ENCODE measurements at regions not wholly inside any gene's neighbourhood (a gene's known extent, or its start where the extent isn't known, plus 50 kb on each side); places are given as distances from the start of the nearest gene placed in this dataset.

DNA sequence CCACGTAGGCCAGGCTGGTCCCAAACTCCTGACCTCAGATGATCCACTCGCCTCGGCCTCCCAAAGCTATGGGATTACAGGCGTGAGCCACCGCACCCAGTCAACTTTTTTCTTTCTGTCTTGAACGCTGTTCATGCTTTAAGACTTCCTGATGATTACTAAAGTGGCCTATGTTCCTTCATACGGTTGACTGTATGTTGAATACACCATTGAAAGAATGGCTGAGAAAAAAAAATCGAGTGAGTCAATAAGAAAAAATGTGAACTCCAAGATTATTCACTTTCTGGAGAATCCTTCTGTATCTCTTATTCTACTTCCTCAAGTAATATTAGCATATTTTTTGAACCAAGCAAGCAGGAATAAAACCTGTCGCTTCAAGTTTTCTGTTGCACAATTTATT lies 955.0 kb downstream of the GATA3 start:
- dilution Hi-C loops (cut with HindIII; ENCODE audit: low sequenced_read_pairs, unreplicated experiment) (no loop called here), intact Hi-C loops (cut with micrococcal nuclease) (no loop called here), in situ Hi-C loops (cut with MboI; ENCODE audit: low sequenced_read_pairs) (no loop called here)
- no peak overlapping the region for H4K8ac ChIP-seq (ENCODE audit: low read depth in 2 of 2, low read length in 2 of 2)
- ChIA-PET POLR2A (ENCODE audit: unreplicated experiment) (no interaction called here), CTCF (no interaction called here)
- H2BK15ac ChIP-seq (ENCODE audit: low read depth, low read length) = no peak overlapping the region
- H3K4me1 ChIP-seq (ENCODE audit: control insufficient read depth, insufficient read depth, low read length) = no peaks in the 10 kb centered on the region
- WGBS, 2 experiments (ENCODE audit: extremely low coverage in 2 of 2, insufficient read length in 1 of 2) = no CpG with 5 or more reads among the region's 9 CpGs
- TF ChIP-seq SMC3 (IDR thresholded peaks at IDR 0.05; ENCODE audit: low read depth, low read length) (no peak), POLR2A (IDR thresholded peaks at IDR 0.05; ENCODE audit: low read depth, low read length) (no peak), RFX5 (IDR thresholded peaks at IDR 0.05; ENCODE audit: low read depth, low read length) (no peak)
- TF ChIP-seq, protein P1, sequence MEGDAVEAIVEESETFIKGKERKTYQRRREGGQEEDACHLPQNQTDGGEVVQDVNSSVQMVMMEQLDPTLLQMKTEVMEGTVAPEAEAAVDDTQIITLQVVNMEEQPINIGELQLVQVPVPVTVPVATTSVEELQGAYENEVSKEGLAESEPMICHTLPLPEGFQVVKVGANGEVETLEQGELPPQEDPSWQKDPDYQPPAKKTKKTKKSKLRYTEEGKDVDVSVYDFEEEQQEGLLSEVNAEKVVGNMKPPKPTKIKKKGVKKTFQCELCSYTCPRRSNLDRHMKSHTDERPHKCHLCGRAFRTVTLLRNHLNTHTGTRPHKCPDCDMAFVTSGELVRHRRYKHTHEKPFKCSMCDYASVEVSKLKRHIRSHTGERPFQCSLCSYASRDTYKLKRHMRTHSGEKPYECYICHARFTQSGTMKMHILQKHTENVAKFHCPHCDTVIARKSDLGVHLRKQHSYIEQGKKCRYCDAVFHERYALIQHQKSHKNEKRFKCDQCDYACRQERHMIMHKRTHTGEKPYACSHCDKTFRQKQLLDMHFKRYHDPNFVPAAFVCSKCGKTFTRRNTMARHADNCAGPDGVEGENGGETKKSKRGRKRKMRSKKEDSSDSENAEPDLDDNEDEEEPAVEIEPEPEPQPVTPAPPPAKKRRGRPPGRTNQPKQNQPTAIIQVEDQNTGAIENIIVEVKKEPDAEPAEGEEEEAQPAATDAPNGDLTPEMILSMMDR (conservative IDR thresholded peaks at IDR 0.05; ENCODE audit: low read depth, low read length) = no peak
- BruUV-seq (replicated peaks) = no TSS peak
- no peak overlapping the region for H3K9ac ChIP-seq (ENCODE audit: low read depth, low read length)
- no peak overlapping the region for H2BK120ac ChIP-seq (ENCODE audit: low read depth, low read length)
- no peaks in the 10 kb centered on the region for H3K79me1 ChIP-seq (ENCODE audit: low read depth in 1 of 2, low read length in 2 of 2)
- H3K4me3 ChIP-seq (ENCODE audit: insufficient read depth, low read depth, low read length) = no peak overlapping the region
- no peak overlapping the region for H3K14ac ChIP-seq (replicated peaks; ENCODE audit: low read depth, low read length)
- H2BK5ac ChIP-seq (ENCODE audit: low read depth, low read length, poor library complexity, severe bottlenecking) = no peak overlapping the region
- peaks cover 9% of the 10 kb centered on the region for H3K9me3 ChIP-seq (ENCODE audit: control insufficient read depth, insufficient read depth, low read length)
- H3K4ac ChIP-seq (ENCODE audit: low read depth, low read length) = no peak overlapping the region
- H3K56ac ChIP-seq (ENCODE audit: extremely low read depth, insufficient read depth, low read length) = no peak overlapping the region
- H3K27me3 ChIP-seq (ENCODE audit: control insufficient read depth, insufficient read depth, low read length) = no peaks in the 10 kb centered on the region
- H4K91ac ChIP-seq (ENCODE audit: insufficient read depth, low read depth, low read length) = no peak overlapping the region
- H3K36me3 ChIP-seq (ENCODE audit: control insufficient read depth, insufficient read depth, low read length) = no peaks in the 10 kb centered on the region
- no peak overlapping the region for H3K23ac ChIP-seq (ENCODE audit: low read depth, low read length)
- no peak overlapping the region for H3K27ac ChIP-seq (ENCODE audit: insufficient read depth, low read length)
- DNase-seq (no peak), ATAC-seq (ENCODE audit: low read depth) (no peak)
- no peak overlapping the region for H2AK9ac ChIP-seq (replicated peaks; ENCODE audit: low read depth, low read length, poor library complexity)
- H4K20me1 ChIP-seq (ENCODE audit: insufficient read depth, low read length) = no peaks in the 10 kb centered on the region
- H2AK5ac ChIP-seq (ENCODE audit: low read depth, low read length) = no peak overlapping the region
- H3K9me1 ChIP-seq (ENCODE audit: insufficient read depth, low read length) = no peaks in the 10 kb centered on the region
- no peak overlapping the region for H3K18ac ChIP-seq (ENCODE audit: low read depth, low read length)
- H3K4me2 ChIP-seq (ENCODE audit: low read depth, low read length) = no peak overlapping the region
- H2AFZ ChIP-seq (replicated peaks; ENCODE audit: low read length, poor library complexity) = no peak overlapping the region
- no peak overlapping the region for H4K5ac ChIP-seq (ENCODE audit: low read depth, low read length)
- H2BK20ac ChIP-seq (ENCODE audit: low read depth, low read length) = no peak overlapping the region

All from IMR-90 (cell line).